HG03558 (cell line): ENCODE measurements at regions not wholly inside any gene's neighbourhood (a gene's known extent, or its start where the extent isn't known, plus 50 kb on each side); places are given as distances from the start of the nearest gene placed in this dataset.

Source experiments
- ATAC-seq: cut with Tn5 transposase; IDR thresholded peaks from one replicate; pipeline ENCODE4 v1.9.1; 2021; ENCODE audit warnings: moderate number of reproducible peaks; ENCODE audit not compliant: unreplicated experiment; ENCODE audit errors: extremely low read depth

- ATAC-seq = no peak
Measured at GRCh38 chr21:43364261-43364510, 62.7 kb downstream of the SIK1 start.

GRCh38 chr21:43363506-43364260 is 63.2 kb downstream of the SIK1 start:
- ATAC-seq = no peak

- no peak for ATAC-seq
Measured at GRCh38 chr21:43362915-43363314, 64.0 kb downstream of the SIK1 start.

- no peak for ATAC-seq
Measured at GRCh38 chr21:43362321-43362791, 64.6 kb downstream of the SIK1 start.

- ATAC-seq = no peak
Measured at GRCh38 chr21:43361493-43362296, 65.2 kb downstream of the SIK1 start.

- no peak for ATAC-seq
Measured at GRCh38 chr21:43361127-43361492, 65.8 kb downstream of the SIK1 start.

GRCh38 chr21:43360441-43361126 is 66.3 kb downstream of the SIK1 start:
- no peak for ATAC-seq

- ATAC-seq = no peak
Measured at GRCh38 chr21:43358940-43359822, 67.8 kb downstream of the SIK1 start.

GRCh38 chr21:43357715-43358430 is 69.1 kb downstream of the SIK1 start:
- no peak for ATAC-seq

- ATAC-seq = no peak
Measured at GRCh38 chr21:43355925-43356289, 71.0 kb downstream of the SIK1 start.

GRCh38 chr21:43355266-43355924 is 71.5 kb downstream of the SIK1 start:
- no peak for ATAC-seq

GRCh38 chr21:43354666-43355065 is 72.3 kb downstream of the SIK1 start:
- no peak for ATAC-seq

GRCh38 chr21:43354026-43354420 is 72.9 kb downstream of the SIK1 start:
- ATAC-seq = no peak

GRCh38 chr21:43353282-43354025 is 73.5 kb downstream of the SIK1 start:
- ATAC-seq = no peak

- peak; percentile 73 for ATAC-seq
Measured at GRCh38 chr21:43352568-43353281, 74.2 kb downstream of the SIK1 start.

- ATAC-seq = no peak
Measured at GRCh38 chr21:43352154-43352537, 74.8 kb downstream of the SIK1 start.

GRCh38 chr21:43351501-43352153 is 75.3 kb downstream of the SIK1 start:
- ATAC-seq = no peak
